ES-I3 (cell line): ENCODE measurements at regions not wholly inside any gene's neighbourhood (a gene's known extent, or its start where the extent isn't known, plus 50 kb on each side); places are given as distances from the start of the nearest gene placed in this dataset.

Experiments
- H3K36me3 ChIP-seq: 2 replicates; pipeline ENCODE4 v1.6.1; 2013; ENCODE audit warnings: mild to moderate bottlenecking, low read length, control low read depth, moderate library complexity; ENCODE audit not compliant: insufficient read depth
- H3K4me1 ChIP-seq: 2 replicates; pipeline ENCODE4 v1.6.1; 2013; ENCODE audit warnings: mild to moderate bottlenecking, control low read depth, low read length; ENCODE audit not compliant: insufficient read depth
- H3K9ac ChIP-seq: 2 replicates; pipeline ENCODE4 v1.6.1; 2013; ENCODE audit warnings: low read depth, mild to moderate bottlenecking, low read length, moderate library complexity
- H3K9me3 ChIP-seq: 2 replicates; pipeline ENCODE4 v1.6.1; 2013; ENCODE audit warnings: mild to moderate bottlenecking, low read length, moderate library complexity; ENCODE audit not compliant: control insufficient read depth, insufficient read depth

DNA sequence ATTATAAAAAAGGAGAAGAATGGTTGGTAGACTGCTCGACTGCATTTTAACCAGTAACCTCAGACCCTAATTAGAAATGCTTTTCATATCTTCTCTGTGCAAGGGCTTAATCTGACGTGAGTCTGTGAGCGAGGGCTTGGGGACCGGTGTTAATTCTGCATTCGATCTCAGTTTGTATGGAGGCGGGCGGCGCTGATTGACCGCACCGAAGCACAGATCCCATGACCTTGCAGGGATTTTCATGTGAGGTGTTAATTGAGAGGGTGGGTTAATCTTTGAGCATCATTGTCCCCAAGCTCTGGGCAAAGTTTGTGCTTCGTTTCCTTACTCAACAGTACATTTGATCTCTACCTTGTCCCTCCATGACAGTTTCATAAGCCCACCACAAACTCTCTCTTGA lies 250.9 kb downstream of the NR2F2 start:
- no peak overlapping the region for H3K9ac ChIP-seq
- peaks cover 5% of the 10 kb centered on the region for H3K4me1 ChIP-seq
- no peaks in the 10 kb centered on the region for H3K36me3 ChIP-seq
- H3K9me3 ChIP-seq, result no peaks in the 10 kb centered on the region

DNA sequence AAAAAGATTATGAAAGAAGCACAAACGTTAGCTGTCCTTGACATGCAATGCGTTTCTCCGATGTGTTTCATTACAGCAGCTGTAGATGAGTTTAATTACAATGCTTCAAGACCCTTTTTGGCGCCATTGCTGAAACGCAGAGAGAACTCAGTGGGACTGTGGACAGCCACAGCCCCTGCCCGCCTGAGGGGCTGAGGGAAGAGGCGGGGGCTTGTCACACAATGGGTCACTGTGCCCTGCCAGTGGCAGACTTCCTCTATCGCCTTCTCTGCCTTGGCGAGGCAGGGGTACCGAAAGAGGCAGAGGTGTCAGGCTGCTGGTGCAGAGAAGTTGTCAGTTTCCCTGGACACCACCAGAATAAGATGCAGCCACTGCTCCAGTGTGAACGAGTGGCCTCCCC lies 252.0 kb downstream of the NR2F2 start:
- H3K4me1 ChIP-seq, result peaks cover 7% of the 10 kb centered on the region
- no peaks in the 10 kb centered on the region for H3K36me3 ChIP-seq
- H3K9ac ChIP-seq, result no peak overlapping the region
- H3K9me3 ChIP-seq, result no peaks in the 10 kb centered on the region

DNA sequence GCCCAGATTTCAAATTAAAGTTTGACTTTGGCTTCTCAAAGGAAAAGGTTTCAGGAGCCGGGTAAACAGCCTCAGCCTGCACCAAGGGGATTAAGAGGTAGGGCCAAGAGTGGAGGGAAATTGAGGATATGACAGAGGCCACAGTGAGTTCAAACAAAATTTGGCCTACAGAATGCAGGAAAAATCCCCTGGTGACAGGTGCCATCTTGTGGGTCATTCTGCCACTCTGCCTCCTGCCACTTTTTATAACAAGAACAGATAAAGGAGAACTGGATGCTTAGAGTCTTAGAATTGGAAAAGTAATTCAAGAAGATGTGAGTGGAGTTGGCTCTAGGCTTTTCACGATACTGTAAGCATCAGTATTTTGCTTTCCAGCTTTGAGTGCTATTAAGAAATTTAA lies 253.2 kb downstream of the NR2F2 start:
- Histone ChIP-seq H3K4me1 (peaks cover 14% of the 10 kb centered on the region), H3K36me3 (no peaks in the 10 kb centered on the region), H3K9me3 (no peaks in the 10 kb centered on the region), H3K9ac (no peak overlapping the region)

DNA sequence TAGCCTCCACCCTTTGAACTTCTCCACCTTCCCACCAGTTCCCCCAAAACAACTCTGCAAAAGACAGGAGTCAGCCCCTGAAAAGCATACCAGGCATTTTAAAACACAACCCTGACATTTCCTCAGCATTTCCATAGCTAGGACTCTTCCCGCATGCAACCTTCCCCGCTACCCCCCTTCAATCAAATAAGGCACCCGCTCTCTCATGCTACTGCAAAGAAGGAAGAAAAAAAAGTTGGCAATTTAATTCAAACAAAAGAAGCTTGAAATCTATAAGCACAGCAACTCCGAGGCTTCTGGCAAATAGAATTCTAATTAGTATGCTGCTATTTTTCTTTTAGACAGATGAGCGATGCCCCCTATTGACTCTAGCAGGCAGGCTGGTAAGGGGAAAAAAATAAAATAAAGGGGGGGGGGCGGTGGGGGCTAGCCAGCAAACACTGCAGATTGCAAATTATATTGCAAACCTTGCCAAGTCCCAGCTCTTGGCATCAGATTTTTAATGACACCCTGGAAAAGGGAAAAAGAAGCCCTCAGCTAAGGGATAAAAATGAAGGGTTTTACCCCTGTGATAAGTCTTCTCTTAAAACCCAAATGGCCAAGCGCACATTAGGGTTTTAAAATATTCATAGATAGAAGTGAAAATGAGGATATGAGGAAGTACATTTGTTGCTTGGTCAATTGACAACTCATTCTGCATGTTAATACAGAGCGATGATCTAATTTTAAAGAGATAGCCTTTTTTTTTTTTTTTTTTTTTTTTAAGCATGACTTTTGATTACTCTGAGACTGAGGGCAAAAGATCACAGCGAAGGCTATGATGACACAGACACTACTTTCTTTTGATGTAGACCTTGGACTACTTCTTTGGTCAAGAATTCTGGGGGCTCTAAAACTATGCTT lies 255.2 kb downstream of the NR2F2 start:
- Histone ChIP-seq H3K36me3 (no peaks in the 10 kb centered on the region), H3K9ac (no peak overlapping the region), H3K9me3 (no peaks in the 10 kb centered on the region), H3K4me1 (peaks cover 14% of the 10 kb centered on the region)

DNA sequence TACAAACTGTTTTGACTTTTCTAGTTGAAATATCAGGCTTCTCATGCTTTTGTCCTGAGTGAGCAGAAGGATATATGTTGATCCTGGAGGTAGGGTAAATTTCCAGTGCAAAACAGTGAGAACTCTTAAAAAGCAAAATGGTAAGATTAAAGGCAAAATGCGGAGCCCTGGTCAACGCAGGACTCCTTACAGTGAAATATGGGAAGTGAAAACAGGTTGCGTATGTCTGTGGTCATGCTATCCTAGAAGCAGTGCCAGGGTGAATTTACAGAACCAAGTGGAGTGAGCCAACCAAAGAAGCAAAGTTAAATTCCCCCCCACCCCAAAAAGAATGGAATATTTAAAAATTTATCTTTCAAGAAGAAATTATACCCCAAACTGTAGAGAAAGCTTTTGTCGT lies 256.4 kb downstream of the NR2F2 start:
- Histone ChIP-seq H3K36me3 (no peaks in the 10 kb centered on the region), H3K9me3 (no peaks in the 10 kb centered on the region), H3K4me1 (peaks cover 14% of the 10 kb centered on the region)

DNA sequence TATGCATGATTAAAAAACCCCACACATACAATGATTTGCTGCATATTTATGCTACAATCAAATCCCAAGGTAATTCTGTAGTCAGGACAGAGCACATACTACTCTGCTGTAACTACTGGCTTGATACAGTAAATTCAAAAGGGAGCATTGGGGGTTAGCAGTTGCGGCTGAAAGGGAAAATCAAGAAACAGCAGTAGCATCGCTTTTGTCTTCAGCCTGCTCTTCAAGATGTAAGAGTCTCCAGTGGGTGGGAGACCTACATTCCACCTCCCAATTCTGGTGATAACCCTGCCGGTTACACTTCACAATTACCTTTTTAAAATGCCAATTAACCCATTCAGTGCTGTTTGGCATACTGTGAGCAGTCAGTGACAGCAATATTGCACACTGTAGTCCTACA lies 259.4 kb downstream of the NR2F2 start:
- Histone ChIP-seq H3K9me3 (no peaks in the 10 kb centered on the region), H3K9ac (no peak overlapping the region), H3K36me3 (no peaks in the 10 kb centered on the region), H3K4me1 (peaks cover 14% of the 10 kb centered on the region)

More for the DNA sequence above, 256.4 kb downstream of the NR2F2 start:
- H3K9ac ChIP-seq, result no peak overlapping the region

DNA sequence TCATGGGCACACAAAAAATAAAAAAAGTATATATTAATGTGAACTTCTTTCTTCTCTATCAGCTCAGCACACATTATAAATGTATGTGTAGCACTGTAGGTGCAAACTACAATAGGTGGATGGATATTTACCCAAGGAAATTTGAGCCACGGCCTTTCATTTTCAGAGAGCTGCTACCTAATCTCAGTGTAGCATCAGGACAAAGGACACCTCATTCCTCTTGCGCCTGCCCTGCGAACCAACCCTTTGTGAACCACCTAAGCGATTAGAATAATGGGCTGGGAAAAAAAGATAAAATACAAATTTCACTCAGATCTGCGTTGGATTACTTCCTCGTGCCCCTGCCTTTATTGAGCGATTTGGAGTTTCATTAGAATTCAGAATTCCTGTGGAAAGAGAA lies 263.2 kb downstream of the NR2F2 start:
- H3K9me3 ChIP-seq, result no peaks in the 10 kb centered on the region
- no peaks in the 10 kb centered on the region for H3K36me3 ChIP-seq

DNA sequence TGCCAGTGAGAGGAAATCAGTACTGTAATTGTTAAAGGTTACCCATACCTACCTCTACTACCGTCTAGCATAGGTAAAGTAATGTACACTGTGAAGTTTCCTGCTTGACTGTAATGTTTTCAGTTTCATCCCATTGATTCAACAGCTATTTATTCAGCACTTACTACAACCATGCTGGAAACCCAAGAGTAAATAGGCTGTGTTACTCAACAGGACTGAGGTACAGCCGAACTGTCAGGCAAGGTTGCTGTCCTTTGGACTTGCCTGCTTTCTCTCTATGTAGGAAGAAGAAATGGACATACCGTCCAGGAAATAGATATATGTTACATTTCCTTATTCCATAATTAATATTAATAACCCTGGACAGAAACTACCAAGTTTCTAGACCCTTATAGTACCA lies 265.5 kb downstream of the NR2F2 start:
- no peak overlapping the region for H3K9ac ChIP-seq
- H3K36me3 ChIP-seq, result no peaks in the 10 kb centered on the region
- peaks cover 6% of the 10 kb centered on the region; the same call in 1 of the 2 replicates for H3K4me1 ChIP-seq
- no peaks in the 10 kb centered on the region for H3K9me3 ChIP-seq

More for the DNA sequence above, 263.2 kb downstream of the NR2F2 start:
- H3K4me1 ChIP-seq, result peaks cover 6% of the 10 kb centered on the region
- H3K9ac ChIP-seq, result no peak overlapping the region; the same call in 1 of the 2 replicates

DNA sequence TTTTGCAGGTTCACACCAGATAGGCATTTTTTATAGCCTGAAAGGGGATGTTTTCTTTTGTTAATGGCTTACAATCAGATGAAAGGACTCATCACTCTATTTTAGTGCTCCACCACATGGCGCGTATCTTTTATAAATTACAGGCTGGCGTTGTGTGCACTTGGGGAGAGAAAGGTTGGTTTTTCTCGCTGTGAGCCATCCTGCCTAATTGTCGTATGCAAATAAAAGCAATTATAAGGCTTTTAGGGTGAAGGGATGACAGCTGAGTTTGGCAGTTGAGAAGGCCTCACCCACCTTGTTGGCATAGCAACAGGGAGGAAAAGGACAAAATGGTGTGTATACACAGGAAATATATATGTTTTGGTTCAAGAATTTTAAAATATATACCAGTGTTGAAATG lies 268.0 kb downstream of the NR2F2 start:
- Histone ChIP-seq H3K9ac (no peak overlapping the region), H3K4me1 (peaks cover 6% of the 10 kb centered on the region; the same call in 1 of the 2 replicates), H3K9me3 (no peaks in the 10 kb centered on the region), H3K36me3 (no peaks in the 10 kb centered on the region)

DNA sequence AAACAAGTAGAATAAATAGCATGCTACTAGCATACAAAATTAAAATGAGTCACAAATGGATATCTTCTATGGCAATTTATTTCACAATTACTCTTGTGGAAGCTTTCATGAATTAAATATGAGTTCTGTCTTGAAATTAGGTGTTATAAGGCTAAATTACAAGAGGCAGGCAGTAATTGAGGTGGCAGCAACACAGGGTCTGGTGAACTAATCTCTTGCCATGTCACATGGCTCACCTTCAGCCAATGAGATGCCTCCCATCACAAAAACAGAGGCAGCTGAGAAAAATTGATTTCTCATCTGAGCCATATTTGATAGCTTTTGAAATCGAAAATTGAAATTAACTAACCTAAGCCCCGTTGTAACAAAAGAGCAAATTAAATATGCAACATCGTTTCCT lies 268.8 kb downstream of the NR2F2 start:
- peaks cover 6% of the 10 kb centered on the region; the same call in 1 of the 2 replicates for H3K4me1 ChIP-seq
- H3K9me3 ChIP-seq, result no peaks in the 10 kb centered on the region
- H3K9ac ChIP-seq, result no peak overlapping the region
- H3K36me3 ChIP-seq, result no peaks in the 10 kb centered on the region

DNA sequence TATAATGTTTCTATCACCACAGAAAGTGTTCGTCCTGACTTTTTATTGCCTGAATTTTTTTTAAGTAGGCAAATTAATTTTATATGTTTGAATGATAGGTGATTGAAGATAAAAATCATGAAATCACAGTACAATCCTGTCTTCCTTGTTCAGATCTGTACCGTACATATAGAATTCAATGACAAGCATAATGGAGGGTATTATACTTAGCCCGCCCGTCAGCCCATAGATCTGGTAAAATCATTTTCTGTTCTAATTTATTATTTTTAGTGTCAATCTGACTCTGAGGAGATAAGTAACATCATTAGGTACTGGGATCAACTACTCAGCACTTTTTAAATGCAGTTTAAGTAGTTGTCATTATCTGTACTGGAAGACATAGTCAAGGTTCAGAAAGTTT lies 269.9 kb downstream of the NR2F2 start:
- Histone ChIP-seq H3K9ac (no peak overlapping the region), H3K36me3 (no peaks in the 10 kb centered on the region), H3K4me1 (peaks cover 6% of the 10 kb centered on the region; the same call in 1 of the 2 replicates), H3K9me3 (no peaks in the 10 kb centered on the region)

DNA sequence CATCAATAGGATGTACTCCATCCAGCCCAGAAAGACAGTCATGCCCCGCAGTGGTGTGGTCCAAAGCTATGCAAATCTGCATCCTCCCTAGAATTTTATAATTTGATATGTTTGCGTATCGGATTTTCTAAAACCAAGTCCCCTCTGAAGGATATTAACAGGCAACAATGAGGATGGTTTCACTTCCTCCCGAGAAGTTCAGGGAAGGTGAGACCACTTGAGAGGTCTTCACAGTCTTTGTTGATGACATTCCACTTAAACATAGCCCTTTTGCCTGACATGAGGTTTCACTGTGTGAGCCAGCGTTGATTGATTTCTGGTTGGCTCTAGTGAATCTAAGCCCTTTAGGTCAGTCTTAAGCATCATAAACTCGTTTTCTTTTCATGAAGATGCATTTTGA lies 276.1 kb downstream of the NR2F2 start:
- no peaks in the 10 kb centered on the region; the same call in 1 of the 2 replicates for H3K9me3 ChIP-seq
- no peak overlapping the region for H3K9ac ChIP-seq
- H3K4me1 ChIP-seq, result no peaks in the 10 kb centered on the region
- no peaks in the 10 kb centered on the region for H3K36me3 ChIP-seq

DNA sequence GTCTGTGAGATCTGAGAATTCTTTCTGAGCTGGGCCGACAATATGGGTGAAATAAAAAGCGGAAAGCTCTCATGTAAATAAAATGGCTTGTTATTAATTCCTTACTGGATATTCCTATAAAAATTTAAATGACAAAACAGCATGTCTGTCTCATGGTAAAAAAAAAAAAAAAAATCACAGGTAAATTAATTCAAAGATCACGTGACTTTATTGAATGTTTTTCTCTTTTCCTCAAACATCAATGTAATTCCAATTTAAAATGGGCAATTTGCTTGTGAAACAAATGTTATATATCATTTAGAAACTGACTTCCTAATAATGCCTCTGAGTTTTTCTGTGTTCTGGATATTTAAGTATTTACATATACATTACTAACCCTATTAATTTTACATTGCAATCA lies 280.3 kb downstream of the NR2F2 start:
- H3K9me3 ChIP-seq, result no peaks in the 10 kb centered on the region; the same call in 1 of the 2 replicates
- no peaks in the 10 kb centered on the region for H3K36me3 ChIP-seq
- H3K4me1 ChIP-seq, result no peaks in the 10 kb centered on the region
- H3K9ac ChIP-seq, result no peak overlapping the region

DNA sequence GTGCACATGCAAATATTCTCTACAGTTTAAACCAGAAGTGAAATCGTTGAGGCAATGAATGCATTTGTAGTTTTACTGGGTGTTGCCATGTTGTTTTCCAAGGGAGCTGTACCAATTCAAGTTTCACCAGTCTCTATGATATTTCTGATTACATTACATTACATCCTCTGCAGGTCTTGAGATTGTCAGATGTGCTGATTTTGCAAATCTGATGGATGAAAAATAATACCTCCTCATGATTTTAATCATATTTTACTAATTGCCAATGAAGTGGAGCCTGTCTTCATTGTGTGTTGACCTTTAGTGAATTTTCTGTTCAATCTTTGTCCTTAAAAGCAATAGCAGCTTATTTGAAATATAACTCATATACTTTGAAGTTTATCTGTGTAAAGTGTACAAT lies 282.4 kb downstream of the NR2F2 start:
- H3K9ac ChIP-seq, result no peak overlapping the region
- H3K9me3 ChIP-seq, result no peaks in the 10 kb centered on the region

DNA sequence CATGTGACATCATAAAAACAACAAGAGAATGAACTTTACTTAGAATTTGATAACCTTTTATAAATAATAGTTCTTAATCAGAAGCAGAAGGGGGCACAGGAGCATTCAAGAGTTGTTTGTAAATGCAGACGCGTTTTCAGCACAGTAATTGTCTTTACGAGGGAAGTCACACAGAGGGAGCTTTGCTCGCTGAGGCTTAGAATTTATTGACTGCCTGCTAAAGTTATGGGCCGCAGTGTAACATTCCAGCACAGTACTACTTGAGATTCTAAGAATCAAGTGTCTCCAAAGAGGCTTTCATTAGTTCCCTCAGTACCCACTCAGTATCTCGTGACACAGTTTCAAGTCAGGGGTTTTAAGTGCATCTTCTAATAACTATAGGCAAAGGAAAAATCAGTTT lies 288.7 kb downstream of the NR2F2 start:
- Histone ChIP-seq H3K9me3 (no peaks in the 10 kb centered on the region), H3K36me3 (no peaks in the 10 kb centered on the region), H3K4me1 (peaks cover 12% of the 10 kb centered on the region), H3K9ac (no peak overlapping the region)

More for the DNA sequence above, 282.4 kb downstream of the NR2F2 start:
- no peaks in the 10 kb centered on the region for H3K4me1 ChIP-seq
- no peaks in the 10 kb centered on the region for H3K36me3 ChIP-seq
